Endodermal cell (in vitro differentiated cells): ENCODE measurements at regions not wholly inside any gene's neighbourhood (a gene's known extent, or its start where the extent isn't known, plus 50 kb on each side); places are given as distances from the start of the nearest gene placed in this dataset.

ENCODE experiments used
- DNase-seq: peaks from one replicate; pipeline ENCODE4 v3.0.0-alpha.2; 2017
- H3K27ac ChIP-seq: 2 replicates; pipeline ENCODE4 v1.5.1; 2013; ENCODE audit warnings: mild to moderate bottlenecking, low read depth, low read length, moderate library complexity
- H3K27me3 ChIP-seq: 2 replicates; pipeline ENCODE4 v1.6.1; 2013; ENCODE audit warnings: mild to moderate bottlenecking, low read length, moderate library complexity; ENCODE audit not compliant: insufficient read depth, control insufficient read depth, poor library complexity, severe bottlenecking
- H3K36me3 ChIP-seq: 2 replicates; pipeline ENCODE4 v1.7.0; 2013; ENCODE audit warnings: mild to moderate bottlenecking, low read length, moderate library complexity; ENCODE audit not compliant: control insufficient read depth, insufficient read depth
- H3K4me1 ChIP-seq: one replicate; pipeline ENCODE4 v1.7.0; 2013; ENCODE audit warnings: low read length; ENCODE audit not compliant: control insufficient read depth, insufficient read depth
- H3K4me3 ChIP-seq: 2 replicates; pipeline ENCODE4 v1.5.1; 2013; ENCODE audit warnings: mild to moderate bottlenecking, low read length, moderate library complexity
- H3K9ac ChIP-seq: 2 replicates; pipeline ENCODE4 v1.6.1; 2013; ENCODE audit warnings: mild to moderate bottlenecking, low read length, moderate library complexity; ENCODE audit not compliant: poor library complexity, severe bottlenecking; ENCODE audit errors: extremely low read depth
- H3K9me3 ChIP-seq: 2 replicates; pipeline ENCODE4 v1.6.1; 2013; ENCODE audit warnings: mild to moderate bottlenecking, low read length, moderate library complexity; ENCODE audit not compliant: control insufficient read depth
- H3K27ac Mint-ChIP-seq: 2 replicates; pipeline ENCODE4 v1.8.0; 2020; ENCODE audit warnings: mixed read lengths
- H3K27me3 Mint-ChIP-seq: 2 replicates; pipeline ENCODE4 v1.8.0; 2021; ENCODE audit warnings: mild to moderate bottlenecking, mixed read lengths; ENCODE audit not compliant: insufficient read depth
- H3K36me3 Mint-ChIP-seq: 2 replicates; pipeline ENCODE4 v1.8.0; 2020; ENCODE audit warnings: low read depth, mixed read lengths
- H3K4me1 Mint-ChIP-seq: 2 replicates; pipeline ENCODE4 v1.8.0; 2020; ENCODE audit warnings: mixed read lengths
- H3K4me3 Mint-ChIP-seq: 2 replicates; pipeline ENCODE4 v1.8.0; 2020; ENCODE audit warnings: mild to moderate bottlenecking, moderate library complexity, mixed read lengths
- H3K9me3 Mint-ChIP-seq: 2 replicates; pipeline ENCODE4 v1.8.0; 2020; ENCODE audit warnings: mild to moderate bottlenecking, mixed read lengths
- CTCF ChIP-seq: fragments of 200-600 bp; sonication (generic); conservative IDR thresholded peaks from 2 replicates; pipeline ENCODE4 v1.5.0; 2021; ENCODE audit warnings: antibody characterized with exemption, mild to moderate bottlenecking
- WGBS, 2 experiments: methylation state at CpG; one replicate each; pipeline versions ENCODE4 v1.1.5 to v1.1.7; 2013; ENCODE audit warnings: missing lambda C conversion rate in 2 of 2, mixed read lengths in 1 of 2; ENCODE audit not compliant: insufficient coverage in 1 of 2, insufficient read length in 1 of 2; 5-methylcytosine and 5-hydroxymethylcytosine counted together

- no peaks in the 10 kb centered on the region for H3K9me3 Mint-ChIP-seq
- no peak overlapping the region for H3K27ac ChIP-seq
- no peak for TF ChIP-seq CTCF
- H3K27me3 ChIP-seq = no peaks in the 10 kb centered on the region
- peaks cover 7% of the 10 kb centered on the region for H3K9me3 ChIP-seq
- no peak overlapping the region for H3K4me3 ChIP-seq
- no peaks in the 10 kb centered on the region for H3K36me3 Mint-ChIP-seq
- no peak overlapping the region for H3K9ac ChIP-seq
- no peak overlapping the region for H3K4me3 Mint-ChIP-seq
- peaks cover 7% of the 10 kb centered on the region for H3K27me3 Mint-ChIP-seq
- 50% methylated on average over 4 of the region's 4 CpGs; no CpG with 5 or more reads in 1 of the 2 experiments for WGBS, 2 experiments
- H3K4me1 ChIP-seq = peaks cover 5% of the 10 kb centered on the region
- H3K27ac Mint-ChIP-seq = no peak overlapping the region
- peaks cover 22% of the 10 kb centered on the region for H3K4me1 Mint-ChIP-seq
- no peaks in the 10 kb centered on the region for H3K36me3 ChIP-seq
- DNase-seq = peak; percentile 71
Observed at GRCh38 chr6:115554060-115554459, 506.6 kb downstream of the FRK start.

- H3K27me3 ChIP-seq = no peaks in the 10 kb centered on the region
- peaks cover 27% of the 10 kb centered on the region for H3K27me3 Mint-ChIP-seq
- H3K27ac ChIP-seq = peak overlapping the region; percentile 70
- TF ChIP-seq CTCF = no peak
- H3K9me3 Mint-ChIP-seq = no peaks in the 10 kb centered on the region
- 96% methylated on average over 1 of the region's 3 CpGs; no CpG with 5 or more reads in 1 of the 2 experiments for WGBS, 2 experiments
- H3K27ac Mint-ChIP-seq = no peak overlapping the region
- peaks cover 5% of the 10 kb centered on the region for H3K4me1 ChIP-seq
- H3K4me3 Mint-ChIP-seq = no peak overlapping the region
- no peaks in the 10 kb centered on the region for H3K36me3 ChIP-seq
- H3K9ac ChIP-seq = no peak overlapping the region
- no peak for DNase-seq
- no peak overlapping the region for H3K4me3 ChIP-seq
- peaks cover 28% of the 10 kb centered on the region for H3K4me1 Mint-ChIP-seq
- H3K36me3 Mint-ChIP-seq = no peaks in the 10 kb centered on the region
- peaks cover 18% of the 10 kb centered on the region for H3K9me3 ChIP-seq
Observed at GRCh38 chr6:115551527-115551926, 509.2 kb downstream of the FRK start.

GRCh38 chr6:115545672-115545986 lies 515.1 kb downstream of the FRK start:
- H3K4me1 Mint-ChIP-seq = peaks cover 19% of the 10 kb centered on the region
- H3K27me3 Mint-ChIP-seq = peaks cover 38% of the 10 kb centered on the region
- H3K36me3 Mint-ChIP-seq = no peaks in the 10 kb centered on the region
- peaks cover 21% of the 10 kb centered on the region for H3K9me3 ChIP-seq
- H3K27me3 ChIP-seq = no peaks in the 10 kb centered on the region
- peaks cover 6% of the 10 kb centered on the region for H3K9me3 Mint-ChIP-seq
- no peak overlapping the region for H3K9ac ChIP-seq
- no peak for DNase-seq
- H3K36me3 ChIP-seq = no peaks in the 10 kb centered on the region
- no peak overlapping the region for H3K4me3 ChIP-seq
- no peak overlapping the region for H3K4me3 Mint-ChIP-seq
- peak; percentile 3 for TF ChIP-seq CTCF
- no peaks in the 10 kb centered on the region for H3K4me1 ChIP-seq
- no peak overlapping the region for H3K27ac ChIP-seq
- 80 to 100% methylated on average over 1 to 3 of the region's 3 CpGs for WGBS, 2 experiments
- no peak overlapping the region for H3K27ac Mint-ChIP-seq
